ENCODE measurements at regions not wholly inside any gene's neighbourhood (a gene's known extent, or its start where the extent isn't known, plus 50 kb on each side); places are given as distances from the start of the nearest gene placed in this dataset.

- CTCF ChIA-PET, result no interaction called here
Measured at GRCh38 chr10:42987575-42987974, 89.3 kb upstream of the RET start.

GRCh38 chr10:42988069-42988468 lies 88.8 kb upstream of the RET start:
- Histone ChIP-seq H3K9me3 (ENCODE audit: insufficient read depth, low read depth) (no peaks in the 10 kb centered on the region), H4K20me1 (ENCODE audit: insufficient read depth) (no peaks in the 10 kb centered on the region), H3K9me2 (ENCODE audit: insufficient read depth) (no peaks in the 10 kb centered on the region), H3K27ac (no peak overlapping the region), H3K4me3 (no peak overlapping the region), H3F3A (ENCODE audit: insufficient read depth, low read depth) (no peaks in the 10 kb centered on the region), H3K36me3 (ENCODE audit: low read depth) (no peaks in the 10 kb centered on the region), H3K4me1 (replicated peaks; ENCODE audit: insufficient read depth) (no peaks in the 10 kb centered on the region), H3K4me2 (no peak overlapping the region), H3K27me3 (ENCODE audit: insufficient read depth, low read depth) (no peaks in the 10 kb centered on the region), H2AFZ (no peak overlapping the region), H3K79me2 (ENCODE audit: low read depth) (no peaks in the 10 kb centered on the region)
- ChIA-PET POLR2A (ENCODE audit: unreplicated experiment) (no interaction called here), CTCF (no interaction called here)
- TF ChIP-seq CTCF (conservative IDR thresholded peaks at IDR 0.05), result no peak
- DNase-seq, result no peak
- BruUV-seq (replicated peaks), result no TSS peak
- intact Hi-C loops (cut with micrococcal nuclease; ENCODE audit: unreplicated experiment), result no loop called here

More at GRCh38 chr10:42987575-42987974, 89.3 kb upstream of the RET start:
- no peaks in the 10 kb centered on the region for H3K79me2 ChIP-seq (ENCODE audit: low read depth)
- H4K20me1 ChIP-seq (ENCODE audit: insufficient read depth), result no peaks in the 10 kb centered on the region
- H2AFZ ChIP-seq, result no peak overlapping the region
- no peaks in the 10 kb centered on the region for H3K9me2 ChIP-seq (ENCODE audit: insufficient read depth)
- no peak overlapping the region for H3K27ac ChIP-seq
- H3K4me3 ChIP-seq, result no peak overlapping the region
- no TSS peak for BruUV-seq (replicated peaks)
- no peak overlapping the region for H3K4me2 ChIP-seq
- H3K4me1 ChIP-seq (replicated peaks; ENCODE audit: insufficient read depth), result no peaks in the 10 kb centered on the region
- TF ChIP-seq CTCF (conservative IDR thresholded peaks at IDR 0.05) (no peak), EZH2 (IDR thresholded peaks at IDR 0.05; ENCODE audit: low read depth) (no peak)
- POLR2A ChIA-PET (ENCODE audit: unreplicated experiment), result no interaction called here
- H3F3A ChIP-seq (ENCODE audit: insufficient read depth, low read depth), result no peaks in the 10 kb centered on the region
- intact Hi-C loops (cut with micrococcal nuclease; ENCODE audit: unreplicated experiment), result no loop called here
- DNase-seq, result no peak
- no peaks in the 10 kb centered on the region for H3K27me3 ChIP-seq (ENCODE audit: insufficient read depth, low read depth)
- H3K9me3 ChIP-seq (ENCODE audit: insufficient read depth, low read depth), result no peaks in the 10 kb centered on the region
- no peaks in the 10 kb centered on the region for H3K36me3 ChIP-seq (ENCODE audit: low read depth)

- DNase-seq, result no peak
- intact Hi-C loops (cut with micrococcal nuclease; ENCODE audit: unreplicated experiment), result no loop called here
- Histone ChIP-seq H3K9me2 (ENCODE audit: insufficient read depth) (no peaks in the 10 kb centered on the region), H3K9me3 (ENCODE audit: insufficient read depth, low read depth) (no peaks in the 10 kb centered on the region), H3K4me1 (replicated peaks; ENCODE audit: insufficient read depth) (no peaks in the 10 kb centered on the region), H3K4me3 (no peak overlapping the region), H3K36me3 (ENCODE audit: low read depth) (no peaks in the 10 kb centered on the region), H3K27ac (no peak overlapping the region), H3F3A (ENCODE audit: insufficient read depth, low read depth) (no peaks in the 10 kb centered on the region), H4K20me1 (ENCODE audit: insufficient read depth) (no peaks in the 10 kb centered on the region), H3K79me2 (ENCODE audit: low read depth) (no peaks in the 10 kb centered on the region), H3K27me3 (ENCODE audit: insufficient read depth, low read depth) (no peaks in the 10 kb centered on the region), H2AFZ (no peak overlapping the region), H3K4me2 (no peak overlapping the region)
- ChIA-PET CTCF (no interaction called here), POLR2A (ENCODE audit: unreplicated experiment) (no interaction called here)
- TF ChIP-seq EZH2 (IDR thresholded peaks at IDR 0.05; ENCODE audit: low read depth), result no peak
- no peak for TF ChIP-seq CTCF (conservative IDR thresholded peaks at IDR 0.05)
- no TSS peak for BruUV-seq (replicated peaks)
Measured at GRCh38 chr10:42988517-42989395, 88.1 kb upstream of the RET start.

All from PC-9 (cell line).